Activated CD4-positive, alpha-beta T cell treated with anti-CD3 and anti-CD28 coated beads, Interleukin-2, amount 50 U/mL, for 16 hours (primary cell): ENCODE measurements at regions not wholly inside any gene's neighbourhood (a gene's known extent, or its start where the extent isn't known, plus 50 kb on each side); places are given as distances from the start of the nearest gene placed in this dataset.
"Not testable (repeated sequence)": the region's sequence is repeated elsewhere in the genome, so short reads cannot be mapped to it uniquely, and the experiment has no call there.

Experiments used
- DNase-seq: peaks from one replicate; pipeline ENCODE4 v3.0.0-alpha.2; 2020

GRCh38 chrX:140318296-140318695 lies 186.6 kb downstream of the SOX3 start:
- DNase-seq, result no peak

GRCh38 chrX:140317462-140317861 lies 187.4 kb downstream of the SOX3 start:
- DNase-seq, result no peak

- no peak for DNase-seq
Measured at GRCh38 chrX:140298960-140299825, 205.7 kb downstream of the SOX3 start.

GRCh38 chrX:140297273-140297672 lies 207.6 kb downstream of the SOX3 start:
- no peak for DNase-seq

- no peak for DNase-seq
Measured at GRCh38 chrX:140292961-140293360, 211.9 kb downstream of the SOX3 start.

GRCh38 chrX:140292188-140292587 lies 212.7 kb downstream of the SOX3 start:
- DNase-seq, result no peak

- DNase-seq, result no peak
Measured at GRCh38 chrX:140274811-140275525, 229.9 kb downstream of the SOX3 start.

- DNase-seq, result no peak
Measured at GRCh38 chrX:140273921-140274320, 230.9 kb downstream of the SOX3 start.

GRCh38 chrX:140250391-140250790 lies 254.5 kb downstream of the SOX3 start:
- DNase-seq, result no peak

- DNase-seq, result no peak
Measured at GRCh38 chrX:140249088-140249487, 255.8 kb downstream of the SOX3 start.

- DNase-seq, result no peak
Measured at GRCh38 chrX:140229191-140229590, 263.9 kb upstream of the CXorf66 start.

- not testable (repeated sequence) for DNase-seq
Measured at GRCh38 chrX:140226037-140226436, 260.7 kb upstream of the CXorf66 start.

- not testable (repeated sequence) for DNase-seq
Measured at GRCh38 chrX:140215894-140216293, 250.6 kb upstream of the CXorf66 start.

GRCh38 chrX:140214518-140214917 lies 249.2 kb upstream of the CXorf66 start:
- DNase-seq, result not testable (repeated sequence)

GRCh38 chrX:140206657-140207056 lies 241.3 kb upstream of the CXorf66 start:
- no peak for DNase-seq

GRCh38 chrX:140190441-140191108 lies 225.3 kb upstream of the CXorf66 start:
- DNase-seq, result no peak

- DNase-seq, result no peak
Measured at GRCh38 chrX:140180585-140180984, 215.3 kb upstream of the CXorf66 start.

GRCh38 chrX:140177821-140178220 lies 212.5 kb upstream of the CXorf66 start:
- DNase-seq, result no peak

- DNase-seq, result no peak
Measured at GRCh38 chrX:140172401-140172800, 207.1 kb upstream of the CXorf66 start.

GRCh38 chrX:140167551-140167950 lies 202.2 kb upstream of the CXorf66 start:
- no peak for DNase-seq

- no peak for DNase-seq
Measured at GRCh38 chrX:140165849-140166248, 200.5 kb upstream of the CXorf66 start.

GRCh38 chrX:140164391-140164790 lies 199.1 kb upstream of the CXorf66 start:
- DNase-seq, result no peak

- no peak for DNase-seq
Measured at GRCh38 chrX:140163371-140164159, 198.2 kb upstream of the CXorf66 start.
